Inflammatory macrophage treated with lipopolysaccharide for 4 hours (primary cell): ENCODE measurements at regions not wholly inside any gene's neighbourhood (a gene's known extent, or its start where the extent isn't known, plus 50 kb on each side); places are given as distances from the start of the nearest gene placed in this dataset.
"Not testable (repeated sequence)": the region's sequence is repeated elsewhere in the genome, so short reads cannot be mapped to it uniquely, and the experiment has no call there.

Source experiments
- DNase-seq: peaks from one replicate; pipeline ENCODE4 v3.0.0-alpha.2; 2020

- DNase-seq = peak; percentile 34
These were observed 202.5 kb upstream of the AHR start for GRCh38 chr7:17095931-17096330.

GRCh38 chr7:17097668-17098297 lies 200.7 kb upstream of the AHR start:
- DNase-seq = no peak

GRCh38 chr7:17098515-17098914 lies 199.9 kb upstream of the AHR start:
- no peak for DNase-seq

GRCh38 chr7:17099083-17099973 lies 199.1 kb upstream of the AHR start:
- DNase-seq = peak; percentile 38

- DNase-seq = not testable (repeated sequence)
These were observed 198.4 kb upstream of the AHR start for GRCh38 chr7:17099974-17100509.

GRCh38 chr7:17101207-17101696 lies 197.2 kb upstream of the AHR start:
- no peak for DNase-seq

- DNase-seq = no peak
These were observed 195.3 kb upstream of the AHR start for GRCh38 chr7:17103170-17103569.

GRCh38 chr7:17103984-17104383 lies 194.5 kb upstream of the AHR start:
- DNase-seq = no peak

GRCh38 chr7:17104419-17104818 lies 194.0 kb upstream of the AHR start:
- no peak for DNase-seq

GRCh38 chr7:17105701-17106100 lies 192.8 kb upstream of the AHR start:
- DNase-seq = no peak

- DNase-seq = no peak
These were observed 190.3 kb upstream of the AHR start for GRCh38 chr7:17108049-17108584.

- no peak for DNase-seq
These were observed 189.4 kb upstream of the AHR start for GRCh38 chr7:17109020-17109419.

- DNase-seq = not testable (repeated sequence)
These were observed 184.7 kb upstream of the AHR start for GRCh38 chr7:17113770-17114169.

- no peak for DNase-seq
These were observed 180.0 kb upstream of the AHR start for GRCh38 chr7:17118412-17118811.

- DNase-seq = peak; percentile 50
These were observed 177.7 kb upstream of the AHR start for GRCh38 chr7:17120756-17121155.

GRCh38 chr7:17121671-17122070 lies 176.8 kb upstream of the AHR start:
- DNase-seq = peak; percentile 7

GRCh38 chr7:17123020-17123419 lies 175.4 kb upstream of the AHR start:
- DNase-seq = peak; percentile 95

- DNase-seq = peak; percentile 82
These were observed 171.8 kb upstream of the AHR start for GRCh38 chr7:17126413-17127268.

- no peak for DNase-seq
These were observed 169.2 kb upstream of the AHR start for GRCh38 chr7:17129218-17129617.

GRCh38 chr7:17130281-17131059 lies 168.0 kb upstream of the AHR start:
- DNase-seq = peak; percentile 34

GRCh38 chr7:17131060-17131345 lies 167.4 kb upstream of the AHR start:
- DNase-seq = no peak
